CD14-positive monocyte (primary cell): ENCODE measurements at regions not wholly inside any gene's neighbourhood (a gene's known extent, or its start where the extent isn't known, plus 50 kb on each side); places are given as distances from the start of the nearest gene placed in this dataset.

Experiments
- DNase-seq, 3 donors: peaks; one replicate each; pipeline ENCODE4 v3.0.0-alpha.2; 2011 to 2022
- H2AFZ ChIP-seq: 2 replicates; pipeline ENCODE4 v1.6.0; 2012; ENCODE audit warnings: mild to moderate bottlenecking, low read depth, low read length, inconsistent platforms; ENCODE audit not compliant: insufficient read depth, poor library complexity, severe bottlenecking
- H3K27ac ChIP-seq, 2 donors: 1 replicate in 1 of 2; 2 replicates in 1 of 2; pipeline ENCODE4 v1.5.1; 2012 to 2013; ENCODE audit warnings: low read length in 2 of 2, control low read depth in 1 of 2, inconsistent platforms in 1 of 2, low read depth in 1 of 2, mild to moderate bottlenecking in 1 of 2
- H3K27me3 ChIP-seq, 2 donors: one replicate each; pipeline versions ENCODE4 v1.6.0 to v1.6.1; 2011 to 2013; ENCODE audit warnings: low read length in 2 of 2; ENCODE audit not compliant: control insufficient read depth in 2 of 2, insufficient read depth in 2 of 2
- H3K36me3 ChIP-seq, 2 donors: replicated peaks in 1 of 2; 1 replicate in 1 of 2; 2 replicates in 1 of 2; pipeline versions ENCODE4 v1.5.1 to v1.6.1; 2012 to 2013; ENCODE audit warnings: low read length in 2 of 2, control low read depth in 1 of 2, inconsistent platforms in 1 of 2, mild to moderate bottlenecking in 1 of 2; ENCODE audit not compliant: insufficient read depth in 2 of 2, control insufficient read depth in 1 of 2
- H3K4me1 ChIP-seq, 2 donors: 1 replicate in 1 of 2; 2 replicates in 1 of 2; pipeline versions ENCODE4 v1.5.1 to v1.6.1; 2012 to 2013; ENCODE audit warnings: low read length in 2 of 2, control low read depth in 1 of 2, inconsistent platforms in 1 of 2, mild to moderate bottlenecking in 1 of 2, moderate library complexity in 1 of 2; ENCODE audit not compliant: insufficient read depth in 2 of 2, control insufficient read depth in 1 of 2
- H3K4me2 ChIP-seq: replicated peaks from 2 replicates; pipeline ENCODE3; 2012; ENCODE audit warnings: low read length, moderate library complexity, mild to moderate bottlenecking; ENCODE audit not compliant: poor library complexity, severe bottlenecking; ENCODE audit errors: extremely low read depth
- H3K4me3 ChIP-seq, 3 experiments: fragments of 200-600 bp in 1 of 3; sonication (generic) in 1 of 3; replicated peaks in 1 of 3; 1 replicate in 2 of 3; 2 replicates in 1 of 3; pipeline ENCODE4 v1.5.1; 2011 to 2013; ENCODE audit warnings: low read length in 3 of 3, mild to moderate bottlenecking in 3 of 3, control low read depth in 2 of 3, low read depth in 2 of 3, inconsistent platforms in 1 of 3, moderate library complexity in 1 of 3
- H3K79me2 ChIP-seq: 2 replicates; pipeline ENCODE4 v1.6.0; 2012; ENCODE audit warnings: mild to moderate bottlenecking, control low read depth, inconsistent platforms, low read length, moderate library complexity; ENCODE audit not compliant: insufficient read depth
- H3K9ac ChIP-seq: 2 replicates; pipeline ENCODE4 v1.6.0; 2017; ENCODE audit warnings: low read length, mild to moderate bottlenecking; ENCODE audit not compliant: insufficient read depth, poor library complexity, severe bottlenecking
- H3K9me3 ChIP-seq, 2 donors: replicated peaks in 1 of 2; 1 replicate in 1 of 2; 2 replicates in 1 of 2; pipeline versions ENCODE4 v1.5.1 to v1.6.1; 2012 to 2013; ENCODE audit warnings: low read length in 2 of 2, control low read depth in 1 of 2; ENCODE audit not compliant: control insufficient read depth in 1 of 2, insufficient read depth in 1 of 2
- H4K20me1 ChIP-seq: 2 replicates; pipeline ENCODE4 v1.6.0; 2012; ENCODE audit warnings: mild to moderate bottlenecking, low read length, control low read depth, moderate library complexity; ENCODE audit not compliant: insufficient read depth
- H3K27ac Mint-ChIP-seq, 7 donors: one replicate each; pipeline ENCODE4 v1.8.0; 2020; ENCODE audit warnings: mild to moderate bottlenecking in 7 of 7, mixed read lengths in 7 of 7, moderate library complexity in 6 of 7, inconsistent platforms in 2 of 7
- H3K27me3 Mint-ChIP-seq, 3 donors: one replicate each; pipeline ENCODE4 v1.8.0; 2021 to 2022; ENCODE audit warnings: low read depth in 3 of 3, mild to moderate bottlenecking in 3 of 3, mixed read lengths in 3 of 3, moderate library complexity in 3 of 3, inconsistent platforms in 1 of 3
- H3K36me3 Mint-ChIP-seq, 2 donors: one replicate each; pipeline ENCODE4 v1.8.0; 2020; ENCODE audit warnings: mixed read lengths in 2 of 2, inconsistent platforms in 1 of 2, mild to moderate bottlenecking in 1 of 2
- H3K4me1 Mint-ChIP-seq: one replicate; pipeline ENCODE4 v1.8.0; 2020; ENCODE audit warnings: mild to moderate bottlenecking, mixed read lengths
- H3K4me3 Mint-ChIP-seq, 2 donors: one replicate each; pipeline ENCODE4 v1.8.0; 2020; ENCODE audit warnings: mild to moderate bottlenecking in 2 of 2, mixed read lengths in 2 of 2, moderate library complexity in 1 of 2
- H3K9me3 Mint-ChIP-seq, 7 donors: one replicate each; pipeline ENCODE4 v1.8.0; 2020 to 2022; ENCODE audit warnings: mixed read lengths in 7 of 7, mild to moderate bottlenecking in 6 of 7, moderate library complexity in 6 of 7, inconsistent platforms in 2 of 7
- WGBS: methylation state at CpG from one replicate; pipeline ENCODE4 v1.1.5; 2013; ENCODE audit warnings: missing lambda C conversion rate; ENCODE audit not compliant: insufficient coverage; 5-methylcytosine and 5-hydroxymethylcytosine counted together
- intact Hi-C, 2 donors: fragments of 100-400 bp; cut with micrococcal nuclease; formaldehyde crosslinking; loops; one replicate each; pipeline versions ENCODE4 v1.15.0 to v1.15.1; 2023
- TF ChIP-seq, protein P1 (sequence below): fragments of 200-600 bp; IDR thresholded peaks from one replicate; pipeline ENCODE4 v1.8.0; 2022; ENCODE audit warnings: antibody characterized with exemption, mild to moderate bottlenecking

- no peak for DNase-seq
- peaks cover 0 to 1% (median 0%) of the 10 kb centered on the region in 3 donors for H3K27me3 Mint-ChIP-seq
- Histone ChIP-seq H3K36me3 (no peaks in the 10 kb centered on the region), H3K9me3 (peaks cover 0 to 3% of the 10 kb centered on the region in 2 donors), H3K79me2 (no peaks in the 10 kb centered on the region), H3K4me2 (no peak overlapping the region), H3K9ac (no peak overlapping the region), H4K20me1 (no peaks in the 10 kb centered on the region), H3K4me3 (no peak overlapping the region), H3K27me3 (no peaks in the 10 kb centered on the region), H3K27ac (no peak overlapping the region), H2AFZ (no peak overlapping the region), H3K4me1 (no peaks in the 10 kb centered on the region)
- H3K4me1 Mint-ChIP-seq = no peaks in the 10 kb centered on the region
- intact Hi-C loops = no loop called here
- H3K4me3 Mint-ChIP-seq = no peak overlapping the region
- peak overlapping the region in 1 of 7 donors; percentile 20 for H3K27ac Mint-ChIP-seq
- TF ChIP-seq, protein P1, sequence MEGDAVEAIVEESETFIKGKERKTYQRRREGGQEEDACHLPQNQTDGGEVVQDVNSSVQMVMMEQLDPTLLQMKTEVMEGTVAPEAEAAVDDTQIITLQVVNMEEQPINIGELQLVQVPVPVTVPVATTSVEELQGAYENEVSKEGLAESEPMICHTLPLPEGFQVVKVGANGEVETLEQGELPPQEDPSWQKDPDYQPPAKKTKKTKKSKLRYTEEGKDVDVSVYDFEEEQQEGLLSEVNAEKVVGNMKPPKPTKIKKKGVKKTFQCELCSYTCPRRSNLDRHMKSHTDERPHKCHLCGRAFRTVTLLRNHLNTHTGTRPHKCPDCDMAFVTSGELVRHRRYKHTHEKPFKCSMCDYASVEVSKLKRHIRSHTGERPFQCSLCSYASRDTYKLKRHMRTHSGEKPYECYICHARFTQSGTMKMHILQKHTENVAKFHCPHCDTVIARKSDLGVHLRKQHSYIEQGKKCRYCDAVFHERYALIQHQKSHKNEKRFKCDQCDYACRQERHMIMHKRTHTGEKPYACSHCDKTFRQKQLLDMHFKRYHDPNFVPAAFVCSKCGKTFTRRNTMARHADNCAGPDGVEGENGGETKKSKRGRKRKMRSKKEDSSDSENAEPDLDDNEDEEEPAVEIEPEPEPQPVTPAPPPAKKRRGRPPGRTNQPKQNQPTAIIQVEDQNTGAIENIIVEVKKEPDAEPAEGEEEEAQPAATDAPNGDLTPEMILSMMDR = no peak
- H3K9me3 Mint-ChIP-seq = peaks cover 0 to 4% (median 2%) of the 10 kb centered on the region in 7 donors
- WGBS = no CpG with 5 or more reads among the region's 4 CpGs
- H3K36me3 Mint-ChIP-seq = no peaks in the 10 kb centered on the region
These were observed 290.1 kb downstream of the PIK3C3 start for GRCh38 chr18:42245137-42245536.

GRCh38 chr18:42255908-42256765, 301.1 kb downstream of the PIK3C3 start:
- 93% methylated on average over 5 of the region's 5 CpGs for WGBS
- no peaks in the 10 kb centered on the region for H3K4me1 Mint-ChIP-seq
- intact Hi-C loops = no loop called here
- H4K20me1 ChIP-seq = no peaks in the 10 kb centered on the region
- no peaks in the 10 kb centered on the region for H3K36me3 ChIP-seq
- no peak overlapping the region for H3K4me3 ChIP-seq
- no peak overlapping the region for H3K9ac ChIP-seq
- TF ChIP-seq, protein P1 = no peak
- H3K4me1 ChIP-seq = no peaks in the 10 kb centered on the region
- H3K4me2 ChIP-seq = no peak overlapping the region
- H3K27ac ChIP-seq = no peak overlapping the region
- H3K27me3 Mint-ChIP-seq = peaks cover 2 to 8% (median 3%) of the 10 kb centered on the region in 3 donors
- H3K27ac Mint-ChIP-seq = no peak overlapping the region
- H3K36me3 Mint-ChIP-seq = no peaks in the 10 kb centered on the region
- peaks cover 0 to 10% (median 3%) of the 10 kb centered on the region in 7 donors for H3K9me3 Mint-ChIP-seq
- H3K79me2 ChIP-seq = no peaks in the 10 kb centered on the region
- no peak overlapping the region for H2AFZ ChIP-seq
- no peak for DNase-seq
- H3K9me3 ChIP-seq = peaks cover 0 to 9% of the 10 kb centered on the region in 2 donors
- no peak overlapping the region for H3K4me3 Mint-ChIP-seq
- no peaks in the 10 kb centered on the region for H3K27me3 ChIP-seq
